GM19035 (cell line): ENCODE measurements at regions not wholly inside any gene's neighbourhood (a gene's known extent, or its start where the extent isn't known, plus 50 kb on each side); places are given as distances from the start of the nearest gene placed in this dataset.

Experiments used
- ATAC-seq: cut with Tn5 transposase; IDR thresholded peaks from one replicate; pipeline ENCODE4 v1.9.1; 2021; ENCODE audit not compliant: unreplicated experiment

- no peak for ATAC-seq
Observed at GRCh38 chr18:29307231-29307630, 1130.3 kb upstream of the CDH2 start.

GRCh38 chr18:29305516-29305915 is 1128.6 kb upstream of the CDH2 start:
- no peak for ATAC-seq

GRCh38 chr18:29301048-29301447 is 1124.1 kb upstream of the CDH2 start:
- no peak for ATAC-seq

GRCh38 chr18:29285471-29285870 is 1108.5 kb upstream of the CDH2 start:
- no peak for ATAC-seq

DNA sequence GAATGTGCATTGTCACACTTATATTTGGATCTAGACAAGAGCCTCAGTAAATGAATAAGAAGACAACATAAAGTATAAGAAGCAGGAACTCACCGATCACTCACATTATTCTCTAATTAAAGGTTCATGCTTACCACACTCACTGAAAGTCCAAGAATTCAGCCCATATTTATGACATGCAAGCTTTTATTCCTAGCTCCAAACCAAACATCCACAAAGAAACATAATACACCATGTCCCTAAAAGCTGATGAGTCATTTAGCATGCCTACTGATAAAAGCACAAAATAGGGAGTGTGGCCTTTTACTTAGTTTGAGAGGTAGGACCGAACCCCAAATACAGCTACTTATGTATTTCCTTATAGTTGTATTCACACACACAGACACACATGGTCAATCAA is 1094.6 kb upstream of the CDH2 start:
- no peak for ATAC-seq

- no peak for ATAC-seq
Observed at GRCh38 chr18:29259838-29260237, 1082.9 kb upstream of the CDH2 start.

DNA sequence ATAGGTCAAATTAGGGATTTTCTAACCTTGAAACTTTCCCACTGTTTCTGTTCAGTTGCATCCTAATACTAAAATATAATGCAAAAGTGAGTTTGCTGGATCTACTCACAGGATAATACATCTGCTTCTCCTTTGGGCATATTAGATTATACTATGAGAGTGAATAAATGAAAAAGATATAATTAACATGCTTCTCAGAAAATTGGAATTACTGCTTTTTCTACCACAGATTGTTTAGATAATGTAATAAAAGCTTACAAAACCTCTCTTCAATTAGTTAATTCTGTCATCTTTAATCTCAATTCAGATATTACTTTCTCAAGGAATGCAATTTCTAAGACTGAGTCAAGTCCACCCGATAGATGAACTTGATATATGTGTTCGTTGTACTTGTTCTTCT is 1077.2 kb upstream of the CDH2 start:
- no peak for ATAC-seq

DNA sequence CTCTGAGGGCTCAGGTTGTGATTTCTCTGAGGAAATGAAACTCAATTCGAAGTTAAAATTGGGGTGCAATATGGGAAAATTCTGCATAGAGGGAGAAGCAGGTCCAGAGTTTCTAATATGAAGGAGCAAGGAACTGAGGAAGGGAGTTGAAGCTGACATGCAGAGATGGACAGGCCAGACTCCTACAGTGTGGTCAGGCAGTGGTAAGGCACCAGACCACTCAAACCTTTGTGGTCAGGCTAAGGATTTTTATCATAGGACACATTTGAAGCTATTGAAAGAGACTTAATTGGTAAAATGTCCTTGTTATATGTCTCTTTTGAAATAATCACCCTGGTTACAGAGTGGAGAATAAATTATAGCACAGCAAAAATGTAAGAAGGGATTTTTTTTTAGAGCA is 1074.8 kb upstream of the CDH2 start:
- no peak for ATAC-seq

DNA sequence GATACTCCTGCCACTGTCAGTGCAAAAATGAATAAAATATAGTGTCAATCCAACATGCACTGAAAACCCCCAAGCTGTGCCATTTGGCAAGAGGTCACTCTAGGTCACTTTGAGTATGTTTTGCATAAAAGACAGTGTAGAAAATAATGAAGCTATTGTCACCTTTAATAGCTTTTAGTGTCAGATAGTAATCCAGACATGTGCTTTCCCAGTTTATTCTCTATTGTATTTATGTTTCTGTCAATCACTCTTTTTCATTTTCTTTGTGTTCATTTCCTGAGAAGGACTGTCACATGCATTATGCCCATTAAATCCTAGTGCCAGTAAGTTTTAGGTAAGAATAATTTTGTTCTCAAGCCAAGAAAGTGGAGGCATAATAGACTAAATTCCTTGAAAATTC is 1073.9 kb upstream of the CDH2 start:
- no peak for ATAC-seq

DNA sequence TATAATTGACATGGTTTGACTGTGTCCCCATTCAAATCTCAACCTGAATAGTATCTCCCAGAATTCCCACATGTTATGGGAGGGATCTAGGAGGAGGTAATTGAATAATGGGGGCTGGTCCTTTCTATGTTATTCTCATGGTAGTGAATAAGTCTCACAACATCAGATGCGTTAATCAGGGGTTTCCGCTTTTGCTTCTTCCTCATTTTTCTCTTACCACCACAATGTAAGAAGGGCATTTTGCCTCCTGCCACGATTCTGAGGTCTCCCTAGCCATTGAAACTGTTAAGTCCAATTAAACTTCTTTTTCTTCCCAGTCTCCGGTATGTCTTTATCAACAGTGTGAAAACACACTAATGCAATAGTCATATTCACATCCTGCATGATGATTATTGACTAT is 1073.3 kb upstream of the CDH2 start:
- no peak for ATAC-seq

DNA sequence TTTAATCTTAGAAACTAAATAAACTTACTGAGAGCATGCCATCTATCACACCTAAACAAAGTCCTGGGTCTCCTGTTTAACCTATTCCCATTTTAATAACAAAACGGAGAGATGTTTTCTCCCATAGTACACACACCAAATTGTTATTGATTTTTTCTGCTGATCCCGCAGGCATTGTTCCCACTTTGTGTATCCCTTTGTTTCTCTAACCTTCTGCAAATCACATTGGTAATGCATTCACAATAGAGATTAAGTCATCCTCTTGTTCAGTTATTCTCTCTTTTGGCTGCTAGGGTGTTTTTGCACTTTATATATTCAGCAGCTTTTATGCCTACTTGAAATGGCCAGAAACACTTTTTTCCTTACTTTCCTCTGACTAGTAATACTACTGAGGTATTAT is 1071.9 kb upstream of the CDH2 start:
- ATAC-seq = no peak

- ATAC-seq = no peak
Observed at GRCh38 chr18:29241199-29241598, 1064.3 kb upstream of the CDH2 start.

GRCh38 chr18:29234751-29235150 is 1057.8 kb upstream of the CDH2 start:
- ATAC-seq = no peak

GRCh38 chr18:29226213-29226612 is 1049.3 kb upstream of the CDH2 start:
- ATAC-seq = no peak

GRCh38 chr18:29225351-29225750 is 1048.4 kb upstream of the CDH2 start:
- no peak for ATAC-seq

GRCh38 chr18:29218091-29218490 is 1041.2 kb upstream of the CDH2 start:
- ATAC-seq = no peak

DNA sequence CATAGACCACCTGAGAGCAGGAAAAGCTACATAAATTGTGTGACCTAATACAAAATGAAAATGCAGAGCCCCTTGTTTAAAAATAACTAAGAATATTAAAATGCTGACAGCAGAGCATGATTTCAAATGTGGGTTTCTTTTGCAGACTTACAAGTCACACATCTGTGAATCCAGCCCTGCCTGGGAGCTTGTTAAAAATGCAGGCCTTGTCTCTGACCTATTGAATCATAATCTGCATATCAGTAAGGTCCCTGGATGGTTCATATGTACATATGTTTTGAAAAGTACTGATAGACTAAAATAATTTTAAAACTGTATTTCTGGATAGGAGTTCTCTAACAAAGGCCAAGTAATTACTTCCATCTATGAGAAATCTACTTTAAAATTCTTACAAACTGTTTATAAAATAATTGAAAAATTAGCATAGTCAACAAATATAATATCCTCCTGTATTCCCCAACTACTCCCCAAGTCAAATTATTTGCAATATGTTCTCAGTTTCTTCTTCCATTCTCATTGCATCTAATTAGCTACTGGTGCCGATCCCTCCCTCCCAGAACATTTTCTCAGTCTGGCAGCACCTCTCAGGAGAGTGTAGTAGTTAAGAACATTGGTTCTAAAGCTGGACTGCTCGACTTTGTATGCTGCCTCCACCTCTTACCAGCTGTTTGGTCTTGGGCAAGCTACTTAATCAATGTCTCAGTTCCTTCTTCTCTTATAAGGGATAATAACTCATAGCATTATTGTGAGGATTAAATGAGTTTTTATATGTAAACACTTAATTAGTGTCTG is 1040.4 kb upstream of the CDH2 start:
- ATAC-seq = no peak

DNA sequence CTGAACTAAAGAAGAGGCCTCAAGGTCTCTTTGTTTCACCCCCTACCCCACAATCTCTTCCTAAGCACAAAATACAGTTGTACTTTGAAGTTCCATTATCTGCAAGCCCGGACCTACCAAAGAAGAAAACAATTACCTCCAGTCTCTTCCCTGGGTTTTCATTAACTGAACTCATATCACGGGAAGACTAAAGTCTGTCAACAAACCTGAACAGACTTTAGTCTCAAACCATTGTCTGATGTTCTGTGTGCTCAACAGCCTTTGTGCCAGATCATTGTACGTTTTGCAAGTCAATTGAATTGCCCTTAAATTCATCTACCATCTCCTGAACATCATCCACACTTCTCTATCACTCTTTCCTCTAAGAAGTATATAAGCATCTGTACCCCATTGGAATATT is 1021.9 kb upstream of the CDH2 start:
- ATAC-seq = no peak

DNA sequence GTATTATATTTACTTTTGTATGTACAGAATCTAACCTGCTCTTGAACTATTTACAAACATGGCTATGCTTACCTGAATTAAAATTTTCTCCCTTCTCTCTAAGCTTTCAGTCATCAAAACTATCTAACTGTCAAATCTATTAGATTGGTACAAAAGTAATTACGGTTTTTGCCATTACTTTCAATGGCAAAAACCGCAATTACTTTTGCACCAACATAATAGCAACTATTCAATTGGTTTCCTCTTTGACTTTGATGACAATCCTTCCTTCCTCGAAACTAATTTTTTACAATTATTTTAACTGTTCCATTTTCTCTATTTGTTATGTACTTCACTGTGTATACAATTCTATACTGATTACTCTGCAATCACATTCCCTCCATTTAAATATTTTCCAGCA is 1019.4 kb upstream of the CDH2 start:
- no peak for ATAC-seq

- ATAC-seq = no peak
Observed at GRCh38 chr18:29191263-29191662, 1014.3 kb upstream of the CDH2 start.

GRCh38 chr18:29188760-29189159 is 1011.8 kb upstream of the CDH2 start:
- ATAC-seq = no peak

- ATAC-seq = no peak
Observed at GRCh38 chr18:29185801-29186200, 1008.9 kb upstream of the CDH2 start.

DNA sequence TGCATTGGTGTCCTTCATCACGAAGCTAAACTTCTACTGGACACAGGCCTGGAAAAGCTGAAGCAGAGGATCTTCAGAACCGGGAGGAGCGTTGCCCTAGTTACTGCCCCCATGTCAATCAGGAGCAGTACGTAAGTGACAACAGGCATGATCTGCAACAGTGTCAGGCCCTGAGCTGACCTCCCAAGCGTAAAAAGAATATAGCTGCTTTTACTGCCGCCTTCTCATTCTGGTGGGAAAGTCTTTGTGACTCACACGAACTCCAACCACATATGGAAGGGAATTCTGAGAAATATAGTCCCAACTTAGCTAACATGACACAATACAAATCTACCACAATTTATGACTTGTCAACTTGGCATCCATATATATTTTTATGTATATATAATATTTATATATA is 1007.7 kb upstream of the CDH2 start:
- ATAC-seq = no peak
